ENCODE measurements at regions not wholly inside any gene's neighbourhood (a gene's known extent, or its start where the extent isn't known, plus 50 kb on each side); places are given as distances from the start of the nearest gene placed in this dataset.

DNA sequence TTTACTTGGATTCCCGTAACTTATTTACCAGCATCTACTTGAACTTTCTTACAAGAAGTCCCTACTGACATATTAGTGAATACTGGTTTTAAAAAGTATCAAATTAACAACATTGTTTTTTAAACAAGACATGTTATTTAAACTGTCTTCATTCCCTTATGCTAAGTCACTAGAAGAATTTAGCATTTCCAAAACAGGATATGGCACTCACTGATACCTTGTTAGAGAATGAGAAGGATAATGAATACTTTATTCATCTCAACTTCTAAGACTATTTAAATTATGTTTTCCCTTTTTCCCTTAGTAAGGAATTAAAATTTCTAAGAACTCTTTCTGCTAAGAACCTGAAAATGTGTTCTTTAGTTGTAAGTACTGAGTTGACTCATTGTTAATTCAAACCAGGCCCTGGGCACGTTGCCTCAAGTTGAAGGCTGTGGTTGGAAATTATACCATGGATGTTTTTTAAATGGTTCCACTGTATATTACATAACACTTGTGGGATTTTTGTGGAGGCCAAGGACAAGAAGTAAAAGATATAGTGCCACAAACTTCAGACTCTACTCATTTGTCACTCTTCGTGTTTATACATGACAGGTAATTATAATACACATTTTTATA, 219.0 kb upstream of the EDIL3 start:
- no peak overlapping the region for H3K4me3 ChIP-seq (ENCODE audit: low read length)
- TF ChIP-seq, protein P1, sequence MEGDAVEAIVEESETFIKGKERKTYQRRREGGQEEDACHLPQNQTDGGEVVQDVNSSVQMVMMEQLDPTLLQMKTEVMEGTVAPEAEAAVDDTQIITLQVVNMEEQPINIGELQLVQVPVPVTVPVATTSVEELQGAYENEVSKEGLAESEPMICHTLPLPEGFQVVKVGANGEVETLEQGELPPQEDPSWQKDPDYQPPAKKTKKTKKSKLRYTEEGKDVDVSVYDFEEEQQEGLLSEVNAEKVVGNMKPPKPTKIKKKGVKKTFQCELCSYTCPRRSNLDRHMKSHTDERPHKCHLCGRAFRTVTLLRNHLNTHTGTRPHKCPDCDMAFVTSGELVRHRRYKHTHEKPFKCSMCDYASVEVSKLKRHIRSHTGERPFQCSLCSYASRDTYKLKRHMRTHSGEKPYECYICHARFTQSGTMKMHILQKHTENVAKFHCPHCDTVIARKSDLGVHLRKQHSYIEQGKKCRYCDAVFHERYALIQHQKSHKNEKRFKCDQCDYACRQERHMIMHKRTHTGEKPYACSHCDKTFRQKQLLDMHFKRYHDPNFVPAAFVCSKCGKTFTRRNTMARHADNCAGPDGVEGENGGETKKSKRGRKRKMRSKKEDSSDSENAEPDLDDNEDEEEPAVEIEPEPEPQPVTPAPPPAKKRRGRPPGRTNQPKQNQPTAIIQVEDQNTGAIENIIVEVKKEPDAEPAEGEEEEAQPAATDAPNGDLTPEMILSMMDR (IDR thresholded peaks at IDR 0.05; ENCODE audit: insufficient read depth, low read depth, low read length, missing control alignments), result no peak
- DNase-seq (ENCODE audit: low read depth), result peak; percentile 48

- TF ChIP-seq, protein P1 (IDR thresholded peaks at IDR 0.05; ENCODE audit: insufficient read depth, low read depth, low read length, missing control alignments), result no peak
- DNase-seq (ENCODE audit: low read depth), result peak; percentile 16
- no peak overlapping the region for H3K4me3 ChIP-seq (ENCODE audit: low read length)
Observed at GRCh38 chr5:84602371-84602771, 217.7 kb upstream of the EDIL3 start.

GRCh38 chr5:84599964-84600363, 215.3 kb upstream of the EDIL3 start:
- TF ChIP-seq, protein P1 (IDR thresholded peaks at IDR 0.05; ENCODE audit: insufficient read depth, low read depth, low read length, missing control alignments), result no peak
- DNase-seq (ENCODE audit: low read depth), result no peak
- H3K4me3 ChIP-seq (ENCODE audit: low read length), result no peak overlapping the region

GRCh38 chr5:84597904-84598303, 213.2 kb upstream of the EDIL3 start:
- H3K4me3 ChIP-seq (ENCODE audit: low read length), result no peak overlapping the region
- DNase-seq (ENCODE audit: low read depth), result no peak
- TF ChIP-seq, protein P1 (IDR thresholded peaks at IDR 0.05; ENCODE audit: insufficient read depth, low read depth, low read length, missing control alignments), result no peak

- TF ChIP-seq, protein P1 (IDR thresholded peaks at IDR 0.05; ENCODE audit: insufficient read depth, low read depth, low read length, missing control alignments), result no peak
- H3K4me3 ChIP-seq (ENCODE audit: low read length), result no peak overlapping the region
- DNase-seq (ENCODE audit: low read depth), result no peak
Observed at GRCh38 chr5:84590629-84591028, 205.9 kb upstream of the EDIL3 start.

DNA sequence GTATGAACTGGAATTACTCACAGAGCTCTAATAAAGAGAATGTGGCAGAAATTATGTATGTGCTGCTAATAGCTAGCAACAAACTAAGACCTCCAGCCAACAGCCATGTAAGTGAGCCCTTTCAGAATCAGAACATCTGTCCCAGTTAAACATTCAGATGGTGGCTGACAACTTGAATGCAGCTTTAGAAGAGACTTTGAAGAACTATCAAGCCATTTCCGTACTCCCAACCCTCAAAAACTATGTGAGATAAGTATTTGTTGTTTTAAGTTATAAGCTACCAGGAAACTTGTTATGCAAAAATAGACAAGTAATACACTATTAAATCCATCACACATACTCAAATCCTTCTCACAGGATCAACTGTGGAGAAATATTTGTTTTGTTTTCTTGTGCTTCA, 205.2 kb upstream of the EDIL3 start:
- no peak overlapping the region for H3K4me3 ChIP-seq (ENCODE audit: low read length)
- TF ChIP-seq, protein P1 (IDR thresholded peaks at IDR 0.05; ENCODE audit: insufficient read depth, low read depth, low read length, missing control alignments), result no peak
- DNase-seq (ENCODE audit: low read depth), result no peak

DNA sequence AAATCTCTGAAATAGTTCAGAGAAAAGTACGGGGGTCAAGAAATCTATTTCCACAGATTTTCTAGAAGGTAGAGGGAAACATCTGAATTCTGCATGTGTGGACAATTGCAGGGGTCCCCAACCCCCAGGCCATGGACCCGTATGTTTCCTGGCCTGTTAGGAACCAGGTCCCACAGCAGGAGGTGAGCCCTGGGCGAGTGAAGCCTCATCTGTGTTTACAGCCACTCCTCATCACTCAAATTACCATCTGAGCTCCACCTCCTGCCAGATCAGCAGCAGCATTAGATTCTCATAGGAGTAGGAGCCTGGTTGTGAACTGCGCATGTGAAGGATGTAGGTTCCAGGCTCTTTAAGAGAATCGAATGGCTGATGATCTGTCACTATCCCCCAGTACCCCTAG, 200.5 kb upstream of the EDIL3 start:
- no peak overlapping the region for H3K4me3 ChIP-seq (ENCODE audit: low read length)
- DNase-seq (ENCODE audit: low read depth), result no peak

More for the DNA sequence above, 200.5 kb upstream of the EDIL3 start:
- TF ChIP-seq, protein P1 (IDR thresholded peaks at IDR 0.05; ENCODE audit: insufficient read depth, low read depth, low read length, missing control alignments), result no peak
